ENCODE measurements at regions not wholly inside any gene's neighbourhood (a gene's known extent, or its start where the extent isn't known, plus 50 kb on each side); places are given as distances from the start of the nearest gene placed in this dataset.

GRCh38 chr7:10211861-10212260 is 761.8 kb upstream of the PHF14 start:
- TF ChIP-seq, protein P1, sequence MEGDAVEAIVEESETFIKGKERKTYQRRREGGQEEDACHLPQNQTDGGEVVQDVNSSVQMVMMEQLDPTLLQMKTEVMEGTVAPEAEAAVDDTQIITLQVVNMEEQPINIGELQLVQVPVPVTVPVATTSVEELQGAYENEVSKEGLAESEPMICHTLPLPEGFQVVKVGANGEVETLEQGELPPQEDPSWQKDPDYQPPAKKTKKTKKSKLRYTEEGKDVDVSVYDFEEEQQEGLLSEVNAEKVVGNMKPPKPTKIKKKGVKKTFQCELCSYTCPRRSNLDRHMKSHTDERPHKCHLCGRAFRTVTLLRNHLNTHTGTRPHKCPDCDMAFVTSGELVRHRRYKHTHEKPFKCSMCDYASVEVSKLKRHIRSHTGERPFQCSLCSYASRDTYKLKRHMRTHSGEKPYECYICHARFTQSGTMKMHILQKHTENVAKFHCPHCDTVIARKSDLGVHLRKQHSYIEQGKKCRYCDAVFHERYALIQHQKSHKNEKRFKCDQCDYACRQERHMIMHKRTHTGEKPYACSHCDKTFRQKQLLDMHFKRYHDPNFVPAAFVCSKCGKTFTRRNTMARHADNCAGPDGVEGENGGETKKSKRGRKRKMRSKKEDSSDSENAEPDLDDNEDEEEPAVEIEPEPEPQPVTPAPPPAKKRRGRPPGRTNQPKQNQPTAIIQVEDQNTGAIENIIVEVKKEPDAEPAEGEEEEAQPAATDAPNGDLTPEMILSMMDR (optimal IDR thresholded peaks at IDR 0.05 in 1 of 3, IDR thresholded peaks at IDR 0.05 in 1 of 3, conservative IDR thresholded peaks at IDR 0.05 in 1 of 3; ENCODE audit: extremely low read depth in 1 of 3, insufficient read depth in 2 of 3, low read length in 3 of 3): no peak
- no peak for TF ChIP-seq EZH2 (IDR thresholded peaks at IDR 0.05; ENCODE audit: low read length)

Data from keratinocyte (primary cell).